GM21619 (cell line): ENCODE measurements at regions not wholly inside any gene's neighbourhood (a gene's known extent, or its start where the extent isn't known, plus 50 kb on each side); places are given as distances from the start of the nearest gene placed in this dataset.

Source experiments
- ATAC-seq: cut with Tn5 transposase; IDR thresholded peaks from one replicate; pipeline ENCODE4 v1.9.1; 2021; ENCODE audit not compliant: unreplicated experiment

DNA sequence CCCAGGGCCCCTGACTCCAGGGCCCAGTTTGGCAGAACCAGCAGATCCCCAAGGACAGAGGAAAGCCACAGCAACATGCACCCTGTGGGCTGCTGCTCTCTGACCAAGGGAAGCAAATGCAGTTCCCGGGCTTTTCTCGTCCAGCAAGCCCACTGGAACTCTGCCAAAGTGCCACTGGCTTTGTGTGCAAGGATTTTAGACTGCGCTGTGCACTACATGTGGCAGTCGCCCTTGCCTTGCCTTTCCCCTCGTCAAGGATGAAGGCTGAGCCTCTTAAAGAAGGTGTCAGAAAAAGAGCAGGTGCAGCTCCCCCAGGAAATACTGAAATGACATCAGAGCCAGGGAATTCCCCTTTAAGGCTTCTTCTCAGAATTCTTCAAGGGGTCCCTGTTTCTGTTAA lies 199.2 kb downstream of the TFCP2L1 start:
- ATAC-seq = no peak

GRCh38 chr2:121086450-121086849 lies 198.6 kb downstream of the TFCP2L1 start:
- ATAC-seq = no peak

GRCh38 chr2:121087117-121087516 lies 197.9 kb downstream of the TFCP2L1 start:
- no peak for ATAC-seq

- no peak for ATAC-seq
Measured at GRCh38 chr2:121088251-121089165, 196.5 kb downstream of the TFCP2L1 start.

DNA sequence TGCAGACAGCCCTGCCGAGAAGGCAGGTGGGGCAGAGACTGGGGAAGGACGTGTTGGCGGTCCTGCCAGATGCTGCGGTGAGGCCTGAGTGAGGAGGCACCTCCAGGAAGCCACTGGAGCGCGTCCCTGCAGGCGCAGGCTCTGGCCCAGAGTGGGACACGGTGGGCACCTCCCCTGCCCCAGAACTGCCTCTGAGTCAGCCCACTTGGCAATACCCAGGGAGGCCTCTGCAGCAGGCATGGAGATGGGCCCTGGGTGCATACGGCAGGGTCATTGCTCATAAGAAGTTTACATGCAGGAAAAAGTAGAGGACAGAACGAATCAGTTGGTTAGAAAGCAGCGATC lies 195.9 kb downstream of the TFCP2L1 start:
- ATAC-seq = no peak

- ATAC-seq = no peak
Measured at GRCh38 chr2:121090088-121090715, 194.8 kb downstream of the TFCP2L1 start.

- no peak for ATAC-seq
Measured at GRCh38 chr2:121092095-121092494, 192.9 kb downstream of the TFCP2L1 start.

- ATAC-seq = no peak
Measured at GRCh38 chr2:121093692-121094091, 191.3 kb downstream of the TFCP2L1 start.

- ATAC-seq = no peak
Measured at GRCh38 chr2:121094101-121094500, 190.9 kb downstream of the TFCP2L1 start.

DNA sequence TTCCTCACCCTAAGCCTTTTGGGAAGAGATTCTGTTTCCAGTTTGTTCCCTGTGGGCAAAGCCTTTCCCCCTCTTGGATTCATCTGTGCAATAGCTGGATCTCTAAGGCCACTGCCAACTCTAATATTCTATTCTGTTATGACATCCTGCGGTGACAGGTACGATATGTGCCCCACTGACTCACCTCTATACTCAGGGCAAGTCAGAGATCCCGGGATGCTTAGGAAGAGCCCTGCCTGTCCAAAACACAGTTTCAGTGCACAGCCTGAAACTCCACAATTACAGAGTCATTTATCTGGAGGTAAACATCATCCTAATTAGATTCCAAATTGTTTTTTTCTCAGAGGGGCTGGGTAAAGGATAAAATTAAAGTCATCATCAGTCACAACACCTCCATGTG lies 190.2 kb downstream of the TFCP2L1 start:
- no peak for ATAC-seq

GRCh38 chr2:121095257-121096080 lies 189.5 kb downstream of the TFCP2L1 start:
- peak; percentile 79 for ATAC-seq

GRCh38 chr2:121096611-121097010 lies 188.4 kb downstream of the TFCP2L1 start:
- no peak for ATAC-seq

GRCh38 chr2:121098556-121098955 lies 186.4 kb downstream of the TFCP2L1 start:
- no peak for ATAC-seq

GRCh38 chr2:121099329-121100290 lies 185.4 kb downstream of the TFCP2L1 start:
- no peak for ATAC-seq

GRCh38 chr2:121101093-121101715 lies 183.8 kb downstream of the TFCP2L1 start:
- ATAC-seq = no peak

- ATAC-seq = no peak
Measured at GRCh38 chr2:121102941-121103340, 182.1 kb downstream of the TFCP2L1 start.

DNA sequence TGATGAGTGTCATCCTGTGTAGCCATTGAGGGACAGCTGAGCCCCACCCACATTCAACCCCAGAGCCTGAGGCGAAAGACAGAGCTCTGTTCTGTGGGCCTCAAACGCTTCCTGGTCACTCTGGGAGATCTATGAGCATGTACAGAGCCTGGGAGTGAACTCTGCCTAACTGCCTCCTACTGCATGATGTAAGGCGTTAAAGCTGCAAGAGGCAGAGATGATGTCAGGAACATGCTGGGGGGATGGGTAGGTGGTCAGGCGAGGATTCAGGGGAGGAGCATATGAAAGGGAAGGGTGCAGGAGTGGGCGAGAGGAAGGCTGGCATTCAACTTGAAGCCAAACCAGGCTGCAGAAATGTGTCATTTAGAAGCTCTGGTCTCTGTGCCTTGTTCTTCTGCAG lies 181.0 kb downstream of the TFCP2L1 start:
- ATAC-seq = no peak

DNA sequence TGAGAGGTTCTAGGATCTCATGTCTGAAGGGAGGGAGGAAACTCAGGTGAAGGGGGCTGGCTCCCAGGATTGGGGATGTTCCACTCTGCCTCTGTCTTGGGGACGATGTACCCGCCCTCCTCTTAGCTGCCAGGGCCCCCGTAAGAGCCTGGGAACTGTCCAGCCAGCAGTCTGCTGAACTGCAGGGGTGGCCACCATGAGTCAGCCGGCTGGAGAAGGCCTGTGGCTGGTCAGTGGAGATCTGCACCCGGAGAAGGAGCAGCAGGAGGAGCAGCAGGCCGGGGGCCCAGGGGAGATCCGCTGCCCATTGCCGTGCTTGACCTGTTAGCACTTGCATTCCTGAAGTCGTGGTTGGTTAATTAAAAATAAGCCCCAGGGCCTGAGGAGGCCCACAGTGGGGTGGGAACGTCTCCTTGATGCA lies 180.3 kb downstream of the TFCP2L1 start:
- ATAC-seq = no peak

- no peak for ATAC-seq
Measured at GRCh38 chr2:121110924-121111323, 174.1 kb downstream of the TFCP2L1 start.

DNA sequence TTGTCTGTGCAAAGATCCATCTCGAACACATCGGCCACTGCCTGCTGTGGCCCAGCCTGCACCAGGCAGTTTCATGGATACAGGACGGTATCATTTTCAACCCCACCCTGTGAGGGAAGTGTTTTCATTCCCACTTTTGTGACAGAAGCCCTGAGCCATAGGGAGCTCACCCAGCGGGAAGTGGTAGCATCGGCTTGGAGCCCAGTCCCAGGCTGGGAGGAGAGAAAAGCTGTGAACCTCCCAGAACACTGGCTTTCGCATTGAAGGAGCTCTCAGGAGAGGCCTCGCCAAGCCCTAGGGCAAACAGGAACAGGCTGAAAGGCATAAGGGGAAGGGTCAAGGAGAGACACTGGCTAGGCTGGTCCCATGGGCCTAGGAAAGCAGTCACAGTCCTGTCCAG lies 166.1 kb downstream of the TFCP2L1 start:
- no peak for ATAC-seq
